Sigmoid colon (tissue), 6 donors: ENCODE measurements at regions not wholly inside any gene's neighbourhood (a gene's known extent, or its start where the extent isn't known, plus 50 kb on each side); places are given as distances from the start of the nearest gene placed in this dataset.

Experiments
- DNase-seq: peaks from one replicate; pipeline ENCODE4 v3.0.0-alpha.2; 2019
- H3K27ac ChIP-seq, 4 donors: fragments of 200-600 bp; sonication (generic); one replicate each; pipeline ENCODE4 v1.5.1; 2016 to 2019; ENCODE audit warnings: mild to moderate bottlenecking in 1 of 4
- H3K27me3 ChIP-seq, 3 donors: fragments of 200-600 bp; sonication (generic); one replicate each; pipeline ENCODE4 v1.5.1; 2019; ENCODE audit warnings: mild to moderate bottlenecking in 1 of 3
- H3K36me3 ChIP-seq, 4 donors: fragments of 200-600 bp; sonication (generic); one replicate each; pipeline ENCODE4 v1.5.1; 2016 to 2019
- H3K4me1 ChIP-seq, 4 donors: fragments of 200-600 bp; sonication (generic); one replicate each; pipeline ENCODE4 v1.5.1; 2017 to 2019
- H3K4me3 ChIP-seq, 4 donors: fragments of 200-600 bp; sonication (generic); one replicate each; pipeline ENCODE4 v1.5.1; 2017 to 2019; ENCODE audit warnings: mild to moderate bottlenecking in 2 of 4, moderate library complexity in 1 of 4
- H3K9me3 ChIP-seq, 4 donors: fragments of 200-600 bp in 3 of 4; sonication (generic) in 3 of 4; one replicate each; pipeline versions ENCODE4 v1.5.1 to v1.6.1; 2013 to 2019
- EP300 ChIP-seq, 4 donors: sonication (generic); formaldehyde crosslinking; IDR thresholded peaks; one replicate each; pipeline ENCODE4 v1.6.1; 2017; ENCODE audit warnings: antibody characterized with exemption in 4 of 4
- POLR2A ChIP-seq, 2 donors: fragments of 450-650 bp; IDR thresholded peaks; one replicate each; pipeline ENCODE4 v1.6.1; 2016; ENCODE audit warnings: antibody characterized with exemption in 2 of 2, mild to moderate bottlenecking in 2 of 2, moderate library complexity in 2 of 2
- POLR2AphosphoS5 ChIP-seq, 4 donors: sonication (generic); formaldehyde crosslinking; IDR thresholded peaks; one replicate each; pipeline ENCODE4 v1.6.1; 2017; ENCODE audit warnings: antibody characterized with exemption in 4 of 4
- WGBS, 2 donors: extraction: QIAGEN DNeasy Blood & Tissue Kit; methylation state at CpG; one replicate each; pipeline ENCODE4 v1.1.7; 2013; 5-methylcytosine and 5-hydroxymethylcytosine counted together
- intact Hi-C: fragments of 100-400 bp; cut with DNase I; formaldehyde crosslinking; loops from one replicate; pipeline ENCODE4 v1.15.1; 2023
- TF ChIP-seq, protein P1 (sequence below), 4 experiments: fragments of 450-650 bp in 3 of 4; fragments of 200-600 bp in 1 of 4; IDR thresholded peaks; one replicate each; pipeline ENCODE4 v1.5.1; 2016 to 2019; ENCODE audit warnings: antibody characterized with exemption in 4 of 4, mild to moderate bottlenecking in 3 of 4, moderate library complexity in 2 of 4
- donor health status: healthy with polysubstance abuse.
- donor health status: healthy.

DNA sequence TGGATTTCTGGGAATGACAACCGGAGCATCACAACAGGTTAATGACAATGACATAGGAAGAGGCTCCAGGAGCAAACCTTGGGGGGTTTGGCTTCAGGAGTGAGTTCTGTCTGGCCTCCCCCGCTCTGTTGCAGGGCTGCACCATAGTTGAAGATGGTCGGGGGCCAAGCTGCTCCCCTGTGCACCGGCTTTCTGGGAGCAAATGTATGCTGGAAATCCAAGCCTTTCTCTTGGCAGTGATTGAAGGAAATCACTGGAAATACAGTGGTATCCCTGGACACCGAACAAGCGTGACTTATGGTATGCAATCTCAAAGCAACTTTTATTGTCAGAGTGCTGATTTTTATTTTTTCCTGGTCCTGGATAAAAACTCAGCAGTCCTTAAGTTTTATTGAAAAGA lies 251.9 kb upstream of the ZNF32 start:
- Histone ChIP-seq H3K36me3 (no peaks in the 10 kb centered on the region), H3K4me3 (no peak overlapping the region), H3K27ac (no peak overlapping the region), H3K9me3 (no peaks in the 10 kb centered on the region), H3K27me3 (no peaks in the 10 kb centered on the region), H3K4me1 (peaks cover 0 to 10% (median 4%) of the 10 kb centered on the region in 4 donors)
- intact Hi-C loops = loop anchor here (10.0 kb wide), 1 partner anchor 206 kb away; no protein-coding TSS in a partner anchor
- no peak for TF ChIP-seq POLR2AphosphoS5 (IDR thresholded peaks at IDR 0.05)
- TF ChIP-seq, protein P1, sequence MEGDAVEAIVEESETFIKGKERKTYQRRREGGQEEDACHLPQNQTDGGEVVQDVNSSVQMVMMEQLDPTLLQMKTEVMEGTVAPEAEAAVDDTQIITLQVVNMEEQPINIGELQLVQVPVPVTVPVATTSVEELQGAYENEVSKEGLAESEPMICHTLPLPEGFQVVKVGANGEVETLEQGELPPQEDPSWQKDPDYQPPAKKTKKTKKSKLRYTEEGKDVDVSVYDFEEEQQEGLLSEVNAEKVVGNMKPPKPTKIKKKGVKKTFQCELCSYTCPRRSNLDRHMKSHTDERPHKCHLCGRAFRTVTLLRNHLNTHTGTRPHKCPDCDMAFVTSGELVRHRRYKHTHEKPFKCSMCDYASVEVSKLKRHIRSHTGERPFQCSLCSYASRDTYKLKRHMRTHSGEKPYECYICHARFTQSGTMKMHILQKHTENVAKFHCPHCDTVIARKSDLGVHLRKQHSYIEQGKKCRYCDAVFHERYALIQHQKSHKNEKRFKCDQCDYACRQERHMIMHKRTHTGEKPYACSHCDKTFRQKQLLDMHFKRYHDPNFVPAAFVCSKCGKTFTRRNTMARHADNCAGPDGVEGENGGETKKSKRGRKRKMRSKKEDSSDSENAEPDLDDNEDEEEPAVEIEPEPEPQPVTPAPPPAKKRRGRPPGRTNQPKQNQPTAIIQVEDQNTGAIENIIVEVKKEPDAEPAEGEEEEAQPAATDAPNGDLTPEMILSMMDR (IDR thresholded peaks at IDR 0.05) = no peak
- no peak for TF ChIP-seq POLR2A (IDR thresholded peaks at IDR 0.05)
- TF ChIP-seq EP300 (IDR thresholded peaks at IDR 0.05) = no peak
- 90 to 91% methylated on average over 6 of the region's 6 CpGs for WGBS, 2 donors
- DNase-seq = no peak

DNA sequence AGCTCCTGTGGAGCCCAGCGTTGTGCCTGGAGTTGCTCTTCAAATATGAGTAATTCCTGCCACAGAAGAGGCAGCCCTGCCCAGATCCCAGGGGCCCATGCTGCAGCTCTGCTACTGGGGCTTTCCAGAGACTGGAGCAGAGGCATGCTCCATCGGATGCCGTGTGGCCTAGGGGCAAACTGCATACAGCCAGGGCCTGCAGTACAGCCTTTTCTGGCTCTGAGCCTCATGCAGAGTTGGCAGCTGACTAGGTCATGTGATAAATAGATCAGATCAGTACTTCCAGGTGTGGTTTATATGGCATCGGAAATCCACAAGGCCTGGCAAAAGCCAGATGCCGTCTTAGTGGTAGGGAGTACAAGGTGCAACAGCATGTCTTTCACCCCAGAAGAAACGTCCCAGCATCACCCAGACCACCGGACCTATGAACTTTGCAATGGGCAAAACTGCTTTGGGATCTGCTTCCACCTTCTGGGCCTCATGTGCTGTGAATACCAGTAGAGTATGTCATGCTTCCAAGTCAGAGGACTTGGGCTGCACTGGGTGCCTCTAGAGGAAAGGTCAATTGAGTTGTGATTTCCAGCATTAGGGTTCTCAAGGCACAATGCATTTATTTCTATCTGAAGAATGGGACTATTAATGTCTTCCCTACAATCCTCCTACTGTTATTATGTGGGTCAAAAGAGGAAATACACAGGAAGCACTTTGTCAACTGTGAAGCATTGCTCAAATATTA lies 250.7 kb upstream of the ZNF32 start:
- H3K4me3 ChIP-seq = no peak overlapping the region
- no peaks in the 10 kb centered on the region for H3K27me3 ChIP-seq
- H3K9me3 ChIP-seq = no peaks in the 10 kb centered on the region
- intact Hi-C loops = no loop called here
- TF ChIP-seq POLR2A (IDR thresholded peaks at IDR 0.05) (no peak), EP300 (IDR thresholded peaks at IDR 0.05) (no peak), POLR2AphosphoS5 (IDR thresholded peaks at IDR 0.05) (no peak)
- TF ChIP-seq, protein P1 (IDR thresholded peaks at IDR 0.05) = no peak
- no peaks in the 10 kb centered on the region for H3K36me3 ChIP-seq
- H3K27ac ChIP-seq = no peak overlapping the region
- peaks cover 0 to 7% (median 0%) of the 10 kb centered on the region in 4 donors for H3K4me1 ChIP-seq
- DNase-seq = no peak
- WGBS, 2 donors = 41 to 59% methylated on average over 7 of the region's 7 CpGs

DNA sequence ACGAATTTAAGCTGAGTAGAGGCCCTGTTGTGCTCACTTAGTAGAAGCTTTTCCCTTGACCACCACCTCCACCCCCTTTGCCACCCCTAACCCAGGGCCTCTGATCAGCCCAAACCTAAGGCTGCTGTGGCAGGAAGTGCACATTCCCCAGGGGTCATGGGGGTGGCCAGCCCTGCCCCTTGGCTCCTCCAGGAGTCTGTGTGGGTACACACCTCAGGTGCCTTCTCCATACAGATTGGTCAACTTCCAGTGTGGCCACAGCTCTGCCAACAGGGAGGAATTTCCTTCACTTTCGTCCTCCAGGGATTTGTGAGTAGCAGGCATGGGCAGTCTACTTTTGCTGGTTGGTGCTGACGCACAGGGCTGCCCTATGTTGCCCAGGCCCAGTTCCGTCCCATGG lies 249.9 kb upstream of the ZNF32 start:
- DNase-seq = no peak

DNA sequence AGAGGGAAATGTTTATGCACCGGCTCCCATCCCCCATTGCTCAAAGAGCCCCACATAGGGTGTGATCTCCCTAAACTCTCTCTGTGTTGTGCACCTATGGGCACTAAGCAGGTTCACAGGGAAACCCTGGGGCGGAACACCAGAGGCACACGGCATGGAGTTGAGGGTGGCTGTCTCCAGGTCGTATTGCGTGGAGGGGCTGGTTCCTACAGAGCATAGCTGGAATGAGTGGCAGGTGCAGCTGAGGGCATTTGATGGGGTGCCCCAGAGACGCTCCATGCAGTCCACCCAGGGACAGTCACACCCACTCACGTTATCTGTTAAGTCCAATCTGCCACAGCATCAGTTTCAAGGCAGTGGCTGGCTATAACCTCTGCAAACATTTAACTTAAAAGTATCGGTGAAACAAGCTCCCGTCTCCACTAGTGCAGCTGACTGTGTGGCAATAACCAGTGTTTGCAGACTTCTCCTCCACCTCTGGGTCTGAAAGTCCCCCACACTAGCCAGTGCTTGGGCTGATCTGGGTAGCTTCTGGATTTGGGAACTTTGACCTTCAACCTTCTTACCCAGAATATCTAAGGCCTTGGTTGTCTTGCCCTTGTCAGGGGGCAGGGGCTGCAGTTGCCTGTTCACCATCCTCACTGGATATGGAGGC lies 249.2 kb upstream of the ZNF32 start:
- Histone ChIP-seq H3K36me3 (no peaks in the 10 kb centered on the region), H3K27me3 (no peaks in the 10 kb centered on the region), H3K27ac (no peak overlapping the region), H3K9me3 (no peaks in the 10 kb centered on the region), H3K4me1 (peaks cover 0 to 7% (median 0%) of the 10 kb centered on the region in 4 donors), H3K4me3 (no peak overlapping the region)
- TF ChIP-seq EP300 (IDR thresholded peaks at IDR 0.05) (no peak), POLR2A (IDR thresholded peaks at IDR 0.05) (no peak), POLR2AphosphoS5 (IDR thresholded peaks at IDR 0.05) (no peak)
- TF ChIP-seq, protein P1 (IDR thresholded peaks at IDR 0.05) = no peak
- intact Hi-C loops = no loop called here
- DNase-seq = no peak
- WGBS, 2 donors = 82 to 84% methylated on average over 9 of the region's 9 CpGs

More for the DNA sequence above, 249.9 kb upstream of the ZNF32 start:
- Histone ChIP-seq H3K27me3 (no peaks in the 10 kb centered on the region), H3K36me3 (no peaks in the 10 kb centered on the region), H3K4me3 (no peak overlapping the region), H3K9me3 (no peaks in the 10 kb centered on the region), H3K4me1 (peaks cover 0 to 7% (median 0%) of the 10 kb centered on the region in 4 donors), H3K27ac (no peak overlapping the region)
- WGBS, 2 donors = 91 to 95% methylated on average over 4 of the region's 4 CpGs
- TF ChIP-seq POLR2AphosphoS5 (IDR thresholded peaks at IDR 0.05) (no peak), POLR2A (IDR thresholded peaks at IDR 0.05) (no peak), EP300 (IDR thresholded peaks at IDR 0.05) (no peak)
- TF ChIP-seq, protein P1 (IDR thresholded peaks at IDR 0.05) = no peak
- intact Hi-C loops = no loop called here
